ENCODE measurements at regions not wholly inside any gene's neighbourhood (a gene's known extent, or its start where the extent isn't known, plus 50 kb on each side); places are given as distances from the start of the nearest gene placed in this dataset.

DNA sequence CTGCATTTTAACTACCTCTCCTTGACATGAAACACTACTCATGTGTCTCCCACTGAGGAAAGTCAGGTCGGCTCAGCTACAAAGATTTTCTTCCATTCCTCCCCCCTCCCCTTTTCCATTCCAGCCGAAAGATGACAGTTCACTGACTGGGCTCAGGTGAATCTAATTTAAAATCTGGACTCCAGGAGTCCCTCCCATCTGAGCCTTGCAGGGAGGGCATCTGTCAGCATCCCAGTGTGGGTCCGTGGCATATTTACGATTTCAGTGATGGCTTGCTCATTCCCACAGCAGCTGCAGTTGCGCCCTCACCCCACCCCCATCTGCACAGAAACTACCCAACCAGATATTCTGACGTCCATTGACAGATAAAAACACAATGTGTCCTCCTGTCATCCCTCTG is 153.7 kb upstream of the ARRDC4 start:
- no peaks in the 10 kb centered on the region for H3K4me1 Mint-ChIP-seq (ENCODE audit: low read depth, unreplicated experiment)
- CTCF ChIA-PET, result no interaction called here
- no peak overlapping the region for H3K4me3 Mint-ChIP-seq (ENCODE audit: low read depth, unreplicated experiment)
- H3K27ac Mint-ChIP-seq (ENCODE audit: unreplicated experiment), result no peak overlapping the region
- no peaks in the 10 kb centered on the region for H3K36me3 Mint-ChIP-seq (ENCODE audit: insufficient read depth, unreplicated experiment)
- TF ChIP-seq, protein P1, sequence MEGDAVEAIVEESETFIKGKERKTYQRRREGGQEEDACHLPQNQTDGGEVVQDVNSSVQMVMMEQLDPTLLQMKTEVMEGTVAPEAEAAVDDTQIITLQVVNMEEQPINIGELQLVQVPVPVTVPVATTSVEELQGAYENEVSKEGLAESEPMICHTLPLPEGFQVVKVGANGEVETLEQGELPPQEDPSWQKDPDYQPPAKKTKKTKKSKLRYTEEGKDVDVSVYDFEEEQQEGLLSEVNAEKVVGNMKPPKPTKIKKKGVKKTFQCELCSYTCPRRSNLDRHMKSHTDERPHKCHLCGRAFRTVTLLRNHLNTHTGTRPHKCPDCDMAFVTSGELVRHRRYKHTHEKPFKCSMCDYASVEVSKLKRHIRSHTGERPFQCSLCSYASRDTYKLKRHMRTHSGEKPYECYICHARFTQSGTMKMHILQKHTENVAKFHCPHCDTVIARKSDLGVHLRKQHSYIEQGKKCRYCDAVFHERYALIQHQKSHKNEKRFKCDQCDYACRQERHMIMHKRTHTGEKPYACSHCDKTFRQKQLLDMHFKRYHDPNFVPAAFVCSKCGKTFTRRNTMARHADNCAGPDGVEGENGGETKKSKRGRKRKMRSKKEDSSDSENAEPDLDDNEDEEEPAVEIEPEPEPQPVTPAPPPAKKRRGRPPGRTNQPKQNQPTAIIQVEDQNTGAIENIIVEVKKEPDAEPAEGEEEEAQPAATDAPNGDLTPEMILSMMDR (IDR thresholded peaks at IDR 0.05; ENCODE audit: unreplicated experiment), result no peak
- no peaks in the 10 kb centered on the region for H3K27me3 Mint-ChIP-seq (ENCODE audit: unreplicated experiment)
- H3K9me3 Mint-ChIP-seq (ENCODE audit: low read depth, unreplicated experiment), result peaks cover 12% of the 10 kb centered on the region
- no peak for DNase-seq
- intact Hi-C loops (cut with micrococcal nuclease; ENCODE audit: unreplicated experiment), result no loop called here
- BruUV-seq (replicated peaks), result no TSS peak

DNA sequence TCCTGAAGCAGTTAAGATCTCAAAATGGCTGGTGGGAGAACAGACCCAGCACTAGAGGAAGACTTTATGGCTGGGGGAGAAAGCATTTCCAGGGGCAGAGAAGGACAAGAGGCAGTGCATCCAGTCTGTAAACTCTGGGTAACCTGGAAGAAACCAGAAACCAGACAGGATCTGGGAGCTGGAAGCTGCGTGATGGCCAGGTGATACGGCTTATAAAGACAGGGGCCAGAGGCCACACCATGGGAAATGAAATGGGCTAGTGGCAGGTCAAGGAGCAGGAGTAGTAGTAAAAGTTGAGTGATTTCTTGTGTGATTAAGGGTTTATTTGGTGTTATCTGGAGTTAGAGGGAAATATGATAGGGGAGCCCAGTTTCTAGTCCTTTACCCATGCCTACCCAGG is 144.7 kb upstream of the ARRDC4 start:
- peaks cover 16% of the 10 kb centered on the region for H3K9me3 Mint-ChIP-seq (ENCODE audit: low read depth, unreplicated experiment)
- no peak for DNase-seq
- TF ChIP-seq, protein P1 (IDR thresholded peaks at IDR 0.05; ENCODE audit: unreplicated experiment), result no peak
- BruUV-seq (replicated peaks), result no TSS peak
- no peak overlapping the region for H3K4me3 Mint-ChIP-seq (ENCODE audit: low read depth, unreplicated experiment)
- H3K4me1 Mint-ChIP-seq (ENCODE audit: low read depth, unreplicated experiment), result no peaks in the 10 kb centered on the region
- intact Hi-C loops (cut with micrococcal nuclease; ENCODE audit: unreplicated experiment), result no loop called here
- CTCF ChIA-PET, result no interaction called here
- H3K27ac Mint-ChIP-seq (ENCODE audit: unreplicated experiment), result no peak overlapping the region
- no peaks in the 10 kb centered on the region for H3K36me3 Mint-ChIP-seq (ENCODE audit: insufficient read depth, unreplicated experiment)
- no peaks in the 10 kb centered on the region for H3K27me3 Mint-ChIP-seq (ENCODE audit: unreplicated experiment)

DNA sequence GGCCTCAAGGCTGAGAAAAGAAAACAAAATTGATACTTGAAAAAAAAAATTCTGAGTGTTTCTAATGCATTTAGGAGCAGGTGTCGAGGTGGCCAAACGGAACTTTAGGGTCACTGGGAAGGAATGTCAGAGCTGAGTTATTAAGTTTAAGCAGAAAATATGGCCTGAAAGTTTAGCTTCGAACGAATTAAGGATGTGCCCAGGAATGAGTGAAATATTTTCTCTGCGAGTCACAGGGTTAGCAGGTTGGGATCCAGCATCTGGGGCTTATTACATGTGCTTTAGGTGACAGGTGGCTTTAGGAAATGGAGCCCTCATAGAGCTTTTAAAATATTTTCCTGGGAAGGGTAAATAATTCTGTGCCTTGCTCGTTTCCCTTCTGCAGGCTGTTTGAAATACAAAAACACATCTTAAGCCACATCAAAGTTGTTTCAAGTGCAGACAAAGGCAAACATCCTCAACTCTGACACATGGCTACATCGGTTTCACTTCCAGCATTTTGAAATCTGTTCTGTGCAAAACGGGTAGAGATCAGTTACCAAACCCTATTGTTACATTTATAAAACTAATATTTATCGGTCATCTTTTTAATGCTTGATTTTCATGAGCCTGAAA is 143.1 kb upstream of the ARRDC4 start:
- BruUV-seq (replicated peaks), result no TSS peak
- H3K9me3 Mint-ChIP-seq (ENCODE audit: low read depth, unreplicated experiment), result peaks cover 9% of the 10 kb centered on the region
- no peak overlapping the region for H3K27ac Mint-ChIP-seq (ENCODE audit: unreplicated experiment)
- CTCF ChIA-PET, result no interaction called here
- intact Hi-C loops (cut with micrococcal nuclease; ENCODE audit: unreplicated experiment), result no loop called here
- no peaks in the 10 kb centered on the region for H3K27me3 Mint-ChIP-seq (ENCODE audit: unreplicated experiment)
- TF ChIP-seq, protein P1 (IDR thresholded peaks at IDR 0.05; ENCODE audit: unreplicated experiment), result no peak
- no peaks in the 10 kb centered on the region for H3K36me3 Mint-ChIP-seq (ENCODE audit: insufficient read depth, unreplicated experiment)
- H3K4me3 Mint-ChIP-seq (ENCODE audit: low read depth, unreplicated experiment), result no peak overlapping the region
- no peak for DNase-seq
- no peaks in the 10 kb centered on the region for H3K4me1 Mint-ChIP-seq (ENCODE audit: low read depth, unreplicated experiment)

DNA sequence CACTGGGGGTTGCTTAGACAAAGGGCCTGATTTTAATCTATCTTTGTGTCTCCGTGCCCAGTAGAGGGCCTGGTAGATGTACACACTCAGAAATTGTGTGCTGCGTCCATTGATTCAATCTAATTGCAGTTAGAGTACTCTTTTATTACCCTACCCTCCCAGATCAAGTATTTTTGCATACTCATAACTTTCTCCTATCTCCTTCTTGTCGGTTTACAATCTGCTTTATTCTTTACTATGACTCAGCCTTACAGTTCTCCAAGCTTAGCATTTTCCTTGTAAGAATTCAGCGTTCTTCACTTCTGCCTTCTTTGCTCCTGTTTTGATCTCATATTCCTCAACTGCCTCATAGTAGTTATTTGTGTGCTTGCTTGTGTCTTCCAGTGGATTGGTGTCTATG is 124.5 kb upstream of the ARRDC4 start:
- Mint-ChIP-seq H3K9me3 (ENCODE audit: low read depth, unreplicated experiment) (peaks cover 24% of the 10 kb centered on the region), H3K4me3 (ENCODE audit: low read depth, unreplicated experiment) (no peak overlapping the region), H3K27me3 (ENCODE audit: unreplicated experiment) (no peaks in the 10 kb centered on the region), H3K4me1 (ENCODE audit: low read depth, unreplicated experiment) (no peaks in the 10 kb centered on the region), H3K27ac (ENCODE audit: unreplicated experiment) (no peak overlapping the region), H3K36me3 (ENCODE audit: insufficient read depth, unreplicated experiment) (no peaks in the 10 kb centered on the region)
- DNase-seq, result no peak
- CTCF ChIA-PET, result no interaction called here
- TF ChIP-seq, protein P1 (IDR thresholded peaks at IDR 0.05; ENCODE audit: unreplicated experiment), result no peak
- BruUV-seq (replicated peaks), result no TSS peak
- intact Hi-C loops (cut with micrococcal nuclease; ENCODE audit: unreplicated experiment), result no loop called here

Measured in Calu3 (cell line).